ENCODE measurements at regions not wholly inside any gene's neighbourhood (a gene's known extent, or its start where the extent isn't known, plus 50 kb on each side); places are given as distances from the start of the nearest gene placed in this dataset.
A peak's percentile ranks its signal among the peaks of the same experiment; 100 is the strongest.

DNA sequence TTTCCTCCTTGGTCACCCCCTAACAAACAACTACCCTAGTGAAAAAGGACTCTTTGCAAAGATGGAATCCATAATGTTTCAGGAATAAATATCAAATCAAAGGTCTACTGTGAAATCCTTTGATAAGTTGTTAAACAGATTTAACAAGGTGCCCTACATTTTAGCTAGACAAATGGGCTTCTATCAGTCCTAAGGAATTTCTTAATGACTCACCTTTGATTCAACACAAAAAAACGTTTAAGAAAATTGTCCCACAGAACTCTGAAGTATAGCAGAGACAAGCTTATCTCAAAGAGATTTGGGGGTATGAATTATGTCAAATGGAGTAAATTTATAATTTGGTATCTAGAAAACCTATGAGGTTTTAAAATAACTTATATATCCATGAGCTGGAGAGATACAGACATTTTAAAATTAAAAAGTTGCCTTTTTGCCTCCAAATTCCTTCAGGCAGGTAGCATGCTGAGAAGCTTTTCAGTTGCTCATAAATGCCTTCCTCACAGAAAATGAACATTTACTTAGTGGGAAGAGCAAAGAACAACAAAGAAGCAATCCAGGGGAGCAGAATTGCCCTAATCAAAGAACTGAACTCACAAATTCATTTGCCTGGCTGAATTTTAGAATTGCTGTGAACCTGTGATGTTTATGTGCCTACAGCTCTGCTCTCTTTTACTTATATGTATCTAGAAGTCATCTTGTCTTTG, 649.3 kb downstream of the STPG2 start:
- Histone ChIP-seq H3K9ac (ENCODE audit: low read length) (peak overlapping the region; percentile 60), H3K79me2 (ENCODE audit: insufficient read depth, low read length) (no peaks in the 10 kb centered on the region), H3K36me3 (ENCODE audit: control insufficient read depth in 1 of 2, insufficient read depth in 2 of 2, low read length in 2 of 2) (no peaks in the 10 kb centered on the region), H3K27me3 (ENCODE audit: insufficient read depth, low read length) (no peaks in the 10 kb centered on the region), H3K4me3 (replicated peaks in 1 of 2; ENCODE audit: low read depth in 1 of 2, low read length in 2 of 2) (peak overlapping the region in 1 of 2 experiments; percentile 12; a peak in 2 of 4 replicates), H3K27ac (ENCODE audit: low read depth, low read length) (peak overlapping the region; percentile 93), H3K4me2 (ENCODE audit: low read length) (peak overlapping the region; percentile 71), H3K9me3 (ENCODE audit: control insufficient read depth in 1 of 2, insufficient read depth in 1 of 2, low read depth in 1 of 2, low read length in 2 of 2) (no peaks in the 10 kb centered on the region), H3K9me2 (ENCODE audit: insufficient read depth) (no peaks in the 10 kb centered on the region), H2AFZ (ENCODE audit: low read depth, low read length, poor library complexity, severe bottlenecking) (peak overlapping the region; percentile 90), H4K20me1 (ENCODE audit: insufficient read depth) (no peaks in the 10 kb centered on the region), H3K4me1 (ENCODE audit: control insufficient read depth in 1 of 2, insufficient read depth in 2 of 2, low read length in 2 of 2) (peaks cover 66 to 76% of the 10 kb centered on the region in 2 experiments)
- peak; percentile 76 for DNase-seq (ENCODE audit: low read depth, low spot score)
- TF ChIP-seq ELF1 (IDR thresholded peaks at IDR 0.05; ENCODE audit: borderline replicate concordance, low read depth), result no peak
- TF ChIP-seq SRF (IDR thresholded peaks at IDR 0.05; ENCODE audit: low read depth), result peak; percentile 41; the same call in 1 of the 2 replicates
- TF ChIP-seq SP1 (IDR thresholded peaks at IDR 0.05; ENCODE audit: low read depth), result peak; percentile 54
- peak; percentile 89 for TF ChIP-seq FOSL1 (IDR thresholded peaks at IDR 0.05; ENCODE audit: low read depth)
- TF ChIP-seq, protein P1, sequence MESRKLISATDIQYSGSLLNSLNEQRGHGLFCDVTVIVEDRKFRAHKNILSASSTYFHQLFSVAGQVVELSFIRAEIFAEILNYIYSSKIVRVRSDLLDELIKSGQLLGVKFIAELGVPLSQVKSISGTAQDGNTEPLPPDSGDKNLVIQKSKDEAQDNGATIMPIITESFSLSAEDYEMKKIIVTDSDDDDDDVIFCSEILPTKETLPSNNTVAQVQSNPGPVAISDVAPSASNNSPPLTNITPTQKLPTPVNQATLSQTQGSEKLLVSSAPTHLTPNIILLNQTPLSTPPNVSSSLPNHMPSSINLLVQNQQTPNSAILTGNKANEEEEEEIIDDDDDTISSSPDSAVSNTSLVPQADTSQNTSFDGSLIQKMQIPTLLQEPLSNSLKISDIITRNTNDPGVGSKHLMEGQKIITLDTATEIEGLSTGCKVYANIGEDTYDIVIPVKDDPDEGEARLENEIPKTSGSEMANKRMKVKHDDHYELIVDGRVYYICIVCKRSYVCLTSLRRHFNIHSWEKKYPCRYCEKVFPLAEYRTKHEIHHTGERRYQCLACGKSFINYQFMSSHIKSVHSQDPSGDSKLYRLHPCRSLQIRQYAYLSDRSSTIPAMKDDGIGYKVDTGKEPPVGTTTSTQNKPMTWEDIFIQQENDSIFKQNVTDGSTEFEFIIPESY (IDR thresholded peaks at IDR 0.05; ENCODE audit: extremely low read depth, insufficient replicate concordance, low read length), result no peak
- TF ChIP-seq EZH2 (IDR thresholded peaks at IDR 0.05), result no peak
- peak; percentile 36; the same call in 1 of the 2 replicates for TF ChIP-seq CBX3 (IDR thresholded peaks at IDR 0.05; ENCODE audit: low read depth)
- no peak for TF ChIP-seq ZNF274 (IDR thresholded peaks at IDR 0.05; ENCODE audit: low read depth, low read length)
- peak; percentile 47; the same call in 1 of the 2 replicates for TF ChIP-seq CEBPB (IDR thresholded peaks at IDR 0.05; ENCODE audit: low read depth)
- peak; percentile 76 for TF ChIP-seq JUND (IDR thresholded peaks at IDR 0.05)
- TF ChIP-seq EGR1 (IDR thresholded peaks at IDR 0.05; ENCODE audit: low read depth), result peak; percentile 15; the same call in 1 of the 2 replicates
- peak; percentile 70 for ATAC-seq
- POLR2A ChIA-PET, result interaction anchor here (0.9 kb wide), 1 partner anchor 9 kb away, joined by 4 read pairs; no protein-coding TSS in a partner anchor
- intact Hi-C loops (cut with micrococcal nuclease), result no loop called here
- RAD21 ChIA-PET (ENCODE audit: low non-redundant PET in 1 of 2, low total read pairs in 2 of 2, uncharacterized antibody in 2 of 2, unreplicated experiment in 2 of 2), result no interaction called here
- CTCF ChIA-PET, result interaction anchor here (1.1 kb wide), 1 partner anchor 227 kb away, joined by 3 read pairs; no protein-coding TSS in a partner anchor
- BruUV-seq (replicated peaks), result TSS peak; percentile 86
